Activated naive CD4-positive, alpha-beta T cell treated with anti-CD3 and anti-CD28 coated beads, Interleukin-2, amount 50 U/mL, for 72 hours (primary cell): ENCODE measurements at regions not wholly inside any gene's neighbourhood (a gene's known extent, or its start where the extent isn't known, plus 50 kb on each side); places are given as distances from the start of the nearest gene placed in this dataset.
A peak's percentile ranks its signal among the peaks of the same experiment; 100 is the strongest.

Experiments
- ATAC-seq, 2 donors: fragments of 150-1000 bp; cut with Tn5 transposase; 2 replicates each; pipeline ENCODE4 v1.10.0; 2021; ENCODE audit warnings: mild to moderate bottlenecking in 2 of 2, moderate library complexity in 2 of 2
- DNase-seq, 2 donors: peaks; one replicate each; pipeline ENCODE4 v3.0.0; 2021 to 2022; ENCODE audit warnings: low spot score in 2 of 2
- H3K27ac Mint-ChIP-seq, 2 donors: one replicate each; pipeline ENCODE4 v1.8.0; 2022; ENCODE audit warnings: mild to moderate bottlenecking in 2 of 2, mixed read lengths in 2 of 2
- H3K36me3 Mint-ChIP-seq, 2 donors: one replicate each; pipeline ENCODE4 v1.8.0; 2022; ENCODE audit warnings: mixed read lengths in 2 of 2
- H3K9me3 Mint-ChIP-seq, 2 donors: one replicate each; pipeline ENCODE4 v1.8.0; 2022; ENCODE audit warnings: mixed read lengths in 2 of 2

GRCh38 chr11:15725246-15725645 is 610.5 kb downstream of the INSC start:
- no peak for DNase-seq
- no peak for ATAC-seq
- Mint-ChIP-seq H3K27ac (no peak overlapping the region), H3K36me3 (no peaks in the 10 kb centered on the region), H3K9me3 (no peaks in the 10 kb centered on the region)

- DNase-seq (no peak), ATAC-seq (no peak)
- no peaks in the 10 kb centered on the region for H3K36me3 Mint-ChIP-seq
- H3K9me3 Mint-ChIP-seq, result no peaks in the 10 kb centered on the region
- no peak overlapping the region for H3K27ac Mint-ChIP-seq
Observed at GRCh38 chr11:15726221-15726746, 611.6 kb downstream of the INSC start.

- ATAC-seq (no peak), DNase-seq (no peak)
- Mint-ChIP-seq H3K36me3 (no peaks in the 10 kb centered on the region), H3K9me3 (no peaks in the 10 kb centered on the region), H3K27ac (no peak overlapping the region)
Observed at GRCh38 chr11:15726893-15727519, 612.3 kb downstream of the INSC start.

GRCh38 chr11:15727520-15727914 is 612.8 kb downstream of the INSC start:
- no peaks in the 10 kb centered on the region for H3K36me3 Mint-ChIP-seq
- no peaks in the 10 kb centered on the region for H3K9me3 Mint-ChIP-seq
- H3K27ac Mint-ChIP-seq, result no peak overlapping the region
- ATAC-seq (no peak), DNase-seq (no peak)

GRCh38 chr11:15728207-15728606 is 613.5 kb downstream of the INSC start:
- H3K27ac Mint-ChIP-seq, result no peak overlapping the region
- ATAC-seq (no peak), DNase-seq (no peak)
- H3K9me3 Mint-ChIP-seq, result no peaks in the 10 kb centered on the region
- H3K36me3 Mint-ChIP-seq, result no peaks in the 10 kb centered on the region

- Mint-ChIP-seq H3K27ac (peak overlapping the region in 1 of 2 donors; percentile 19), H3K9me3 (peaks cover 0 to 7% of the 10 kb centered on the region in 2 donors), H3K36me3 (no peaks in the 10 kb centered on the region)
- ATAC-seq (no peak), DNase-seq (no peak)
Observed at GRCh38 chr11:15730263-15730994, 615.7 kb downstream of the INSC start.

GRCh38 chr11:15730995-15731385 is 616.3 kb downstream of the INSC start:
- H3K27ac Mint-ChIP-seq, result no peak overlapping the region
- ATAC-seq, result no peak
- H3K9me3 Mint-ChIP-seq, result peaks cover 0 to 7% of the 10 kb centered on the region in 2 donors
- no peaks in the 10 kb centered on the region for H3K36me3 Mint-ChIP-seq
- no peak for DNase-seq

- ATAC-seq, result no peak
- Mint-ChIP-seq H3K36me3 (no peaks in the 10 kb centered on the region), H3K9me3 (peaks cover 4 to 7% of the 10 kb centered on the region in 2 donors), H3K27ac (no peak overlapping the region)
- no peak for DNase-seq
Observed at GRCh38 chr11:15735706-15736105, 620.6 kb downstream of the SOX6 start.

- no peaks in the 10 kb centered on the region for H3K36me3 Mint-ChIP-seq
- no peak for ATAC-seq
Observed at GRCh38 chr11:15737320-15737719, 619.0 kb downstream of the SOX6 start.

GRCh38 chr11:15738931-15739330 is 617.4 kb downstream of the SOX6 start:
- ATAC-seq (no peak), DNase-seq (no peak)
- H3K9me3 Mint-ChIP-seq, result peaks cover 5 to 8% of the 10 kb centered on the region in 2 donors
- H3K36me3 Mint-ChIP-seq, result no peaks in the 10 kb centered on the region
- H3K27ac Mint-ChIP-seq, result no peak overlapping the region

More at GRCh38 chr11:15737320-15737719, 619.0 kb downstream of the SOX6 start:
- no peak for DNase-seq
- Mint-ChIP-seq H3K27ac (no peak overlapping the region), H3K9me3 (peaks cover 4 to 7% of the 10 kb centered on the region in 2 donors)

GRCh38 chr11:15742626-15743519 is 613.5 kb downstream of the SOX6 start:
- DNase-seq (no peak), ATAC-seq (no peak)
- Mint-ChIP-seq H3K27ac (no peak overlapping the region), H3K36me3 (no peaks in the 10 kb centered on the region), H3K9me3 (peaks cover 7 to 14% of the 10 kb centered on the region in 2 donors)

GRCh38 chr11:15744693-15745092 is 611.7 kb downstream of the SOX6 start:
- H3K36me3 Mint-ChIP-seq, result no peaks in the 10 kb centered on the region
- H3K27ac Mint-ChIP-seq, result no peak overlapping the region
- DNase-seq (no peak), ATAC-seq (no peak)
- peaks cover 7 to 14% of the 10 kb centered on the region in 2 donors for H3K9me3 Mint-ChIP-seq

GRCh38 chr11:15745266-15745665 is 611.1 kb downstream of the SOX6 start:
- DNase-seq, result no peak
- Mint-ChIP-seq H3K36me3 (no peaks in the 10 kb centered on the region), H3K27ac (no peak overlapping the region), H3K9me3 (peaks cover 7 to 10% of the 10 kb centered on the region in 2 donors)
- ATAC-seq, result no peak

GRCh38 chr11:15747671-15748070 is 608.7 kb downstream of the SOX6 start:
- no peak overlapping the region for H3K27ac Mint-ChIP-seq
- no peak for DNase-seq
- H3K36me3 Mint-ChIP-seq, result no peaks in the 10 kb centered on the region
- no peak for ATAC-seq
- H3K9me3 Mint-ChIP-seq, result peaks cover 7 to 9% of the 10 kb centered on the region in 2 donors

- H3K27ac Mint-ChIP-seq, result no peak overlapping the region
- H3K9me3 Mint-ChIP-seq, result peaks cover 7 to 9% of the 10 kb centered on the region in 2 donors
Observed at GRCh38 chr11:15748132-15748531, 608.2 kb downstream of the SOX6 start.

GRCh38 chr11:15748741-15749140 is 607.6 kb downstream of the SOX6 start:
- H3K36me3 Mint-ChIP-seq, result no peaks in the 10 kb centered on the region
- no peak overlapping the region for H3K27ac Mint-ChIP-seq
- DNase-seq (no peak), ATAC-seq (no peak)
- peaks cover 10 to 13% of the 10 kb centered on the region in 2 donors for H3K9me3 Mint-ChIP-seq

More at GRCh38 chr11:15748132-15748531, 608.2 kb downstream of the SOX6 start:
- no peaks in the 10 kb centered on the region for H3K36me3 Mint-ChIP-seq
- no peak for DNase-seq
- ATAC-seq, result no peak
